Spleen (tissue), 11 donors: ENCODE measurements at regions not wholly inside any gene's neighbourhood (a gene's known extent, or its start where the extent isn't known, plus 50 kb on each side); places are given as distances from the start of the nearest gene placed in this dataset.

Experiments
- DNase-seq: peaks from one replicate; pipeline ENCODE4 v3.0.0-alpha.2; 2020
- H3K27ac ChIP-seq, 8 donors: fragments of 200-600 bp; sonication (generic) in 7 of 8; 1 replicate in 4 of 8; 2 replicates in 4 of 8; pipeline versions ENCODE4 v1.5.0 to v1.8.0; 2016 to 2021; ENCODE audit warnings: inconsistent platforms in 4 of 8, mild to moderate bottlenecking in 4 of 8, moderate library complexity in 1 of 8
- H3K27me3 ChIP-seq, 7 donors: fragments of 200-600 bp; sonication (generic) in 6 of 7; replicated peaks in 1 of 7; 1 replicate in 4 of 7; 2 replicates in 3 of 7; pipeline versions ENCODE4 v1.5.0 to v1.8.0; 2016 to 2021; ENCODE audit warnings: inconsistent platforms in 3 of 7, mild to moderate bottlenecking in 1 of 7
- H3K36me3 ChIP-seq, 6 donors: fragments of 200-600 bp; sonication (generic) in 5 of 6; 1 replicate in 4 of 6; 2 replicates in 2 of 6; pipeline versions ENCODE4 v1.5.0 to v1.8.0; 2016 to 2021; ENCODE audit warnings: inconsistent platforms in 2 of 6
- H3K4me1 ChIP-seq, 6 donors: fragments of 200-600 bp; sonication (generic) in 5 of 6; 1 replicate in 3 of 6; 2 replicates in 3 of 6; pipeline versions ENCODE4 v1.5.0 to v1.8.0; 2016 to 2021; ENCODE audit warnings: inconsistent platforms in 3 of 6
- H3K4me3 ChIP-seq, 8 donors: fragments of 200-600 bp; sonication (generic) in 7 of 8; 1 replicate in 4 of 8; 2 replicates in 4 of 8; pipeline versions ENCODE4 v1.5.0 to v1.8.0; 2016 to 2021; ENCODE audit warnings: inconsistent platforms in 4 of 8, mild to moderate bottlenecking in 4 of 8, moderate library complexity in 2 of 8
- H3K9me3 ChIP-seq, 8 donors: fragments of 200-600 bp; sonication (generic) in 7 of 8; 1 replicate in 4 of 8; 2 replicates in 4 of 8; pipeline versions ENCODE4 v1.5.0 to v1.8.0; 2016 to 2021; ENCODE audit warnings: inconsistent platforms in 4 of 8
- POLR2A ChIP-seq, 3 donors: fragments of 450-650 bp; IDR thresholded peaks; one replicate each; pipeline ENCODE4 v1.5.1; 2017; ENCODE audit warnings: antibody characterized with exemption in 3 of 3, mild to moderate bottlenecking in 1 of 3
- POLR2AphosphoS5 ChIP-seq, 3 donors: sonication (generic); formaldehyde crosslinking; IDR thresholded peaks; one replicate each; pipeline ENCODE4 v1.5.1; 2017; ENCODE audit warnings: antibody characterized with exemption in 3 of 3
- whole genome bisulfite sequencing, 5 donors: extraction: QIAGEN DNeasy Blood & Tissue Kit in 3 of 5; methylation state at CpG; one replicate each; pipeline versions ENCODE4 v1.1.5 to v1.1.7; 2013 to 2018; 5-methylcytosine and 5-hydroxymethylcytosine counted together
- intact Hi-C: fragments of 100-400 bp; cut with DNase I; formaldehyde crosslinking; loops from one replicate; pipeline ENCODE4 v1.15.0; 2023; ENCODE audit warnings: low total_unique reads
- TF ChIP-seq, protein P1 (sequence below), 11 experiments: fragments of 200-600 bp in 7 of 11; fragments of 450-650 bp in 4 of 11; sonication (generic) in 4 of 11; IDR thresholded peaks in 8 of 11; conservative IDR thresholded peaks in 3 of 11; 1 replicate in 7 of 11; 2 replicates in 4 of 11; pipeline versions ENCODE4 v1.4.0 to v1.8.0; 2016 to 2021; ENCODE audit warnings: antibody characterized with exemption in 11 of 11, inconsistent platforms in 4 of 11, mild to moderate bottlenecking in 1 of 11
- donor health status: healthy with polysubstance abuse.
- donor health status: DM: no; HTN: no; CAD: no; lungs with moderate emphysema.
- donor health status: DM: no; HTN: no; CAD: no.
- donor health status: Bipolar disorder and iron deficiency.
- donor health status: healthy.
- donor health status: DM: no; HTN: no; CAD: no.
- donor health status: DM: yes; HTN: yes; CAD: no.

GRCh38 chr4:16289897-16290554 lies 63.8 kb upstream of the TAPT1 start:
- peak overlapping the region in 4 of 8 donors; percentile 7 to 40 (median 10) for H3K4me3 ChIP-seq
- peaks cover 0 to 13% (median 5%) of the 10 kb centered on the region in 6 donors for H3K4me1 ChIP-seq
- H3K9me3 ChIP-seq, result peaks cover 0 to under 1% (median 0%) of the 10 kb centered on the region in 8 donors
- peaks cover 0 to 5% (median 0%) of the 10 kb centered on the region in 7 donors for H3K27me3 ChIP-seq
- WGBS, 5 donors, result 3 to 6% (median 4%) methylated on average over 4 of the region's 4 CpGs
- intact Hi-C loops, result loop anchor here (5.0 to 10.0 kb wide), 3 partner anchors 152 to 1155 kb away; no protein-coding TSS in a partner anchor
- no peaks in the 10 kb centered on the region for H3K36me3 ChIP-seq
- no peak for DNase-seq
- H3K27ac ChIP-seq, result peak overlapping the region in 7 of 8 donors; percentile 44 to 71 (median 57)
- TF ChIP-seq, protein P1, sequence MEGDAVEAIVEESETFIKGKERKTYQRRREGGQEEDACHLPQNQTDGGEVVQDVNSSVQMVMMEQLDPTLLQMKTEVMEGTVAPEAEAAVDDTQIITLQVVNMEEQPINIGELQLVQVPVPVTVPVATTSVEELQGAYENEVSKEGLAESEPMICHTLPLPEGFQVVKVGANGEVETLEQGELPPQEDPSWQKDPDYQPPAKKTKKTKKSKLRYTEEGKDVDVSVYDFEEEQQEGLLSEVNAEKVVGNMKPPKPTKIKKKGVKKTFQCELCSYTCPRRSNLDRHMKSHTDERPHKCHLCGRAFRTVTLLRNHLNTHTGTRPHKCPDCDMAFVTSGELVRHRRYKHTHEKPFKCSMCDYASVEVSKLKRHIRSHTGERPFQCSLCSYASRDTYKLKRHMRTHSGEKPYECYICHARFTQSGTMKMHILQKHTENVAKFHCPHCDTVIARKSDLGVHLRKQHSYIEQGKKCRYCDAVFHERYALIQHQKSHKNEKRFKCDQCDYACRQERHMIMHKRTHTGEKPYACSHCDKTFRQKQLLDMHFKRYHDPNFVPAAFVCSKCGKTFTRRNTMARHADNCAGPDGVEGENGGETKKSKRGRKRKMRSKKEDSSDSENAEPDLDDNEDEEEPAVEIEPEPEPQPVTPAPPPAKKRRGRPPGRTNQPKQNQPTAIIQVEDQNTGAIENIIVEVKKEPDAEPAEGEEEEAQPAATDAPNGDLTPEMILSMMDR (IDR thresholded peaks at IDR 0.05 in 8 of 11, conservative IDR thresholded peaks at IDR 0.05 in 3 of 11), result peak; percentile 35 to 73 (median 57)
- no peak for TF ChIP-seq POLR2AphosphoS5 (IDR thresholded peaks at IDR 0.05)

- Histone ChIP-seq H3K4me1 (no peaks in the 10 kb centered on the region), H3K4me3 (no peak overlapping the region), H3K27ac (no peak overlapping the region), H3K9me3 (peaks cover 0 to 21% (median 18%) of the 10 kb centered on the region in 8 donors), H3K36me3 (no peaks in the 10 kb centered on the region), H3K27me3 (peaks cover 0 to 5% (median 0%) of the 10 kb centered on the region in 7 donors)
- DNase-seq, result no peak
- intact Hi-C loops, result no loop called here
- WGBS, 5 donors, result 74 to 93% (median 79%) methylated on average over 3 of the region's 3 CpGs
- TF ChIP-seq POLR2A (IDR thresholded peaks at IDR 0.05) (no peak), POLR2AphosphoS5 (IDR thresholded peaks at IDR 0.05) (no peak)
- TF ChIP-seq, protein P1 (IDR thresholded peaks at IDR 0.05 in 8 of 11, conservative IDR thresholded peaks at IDR 0.05 in 3 of 11), result no peak
Observed at GRCh38 chr4:16284050-16284449, 57.8 kb upstream of the TAPT1 start.

GRCh38 chr4:16278178-16278577 lies 51.9 kb upstream of the TAPT1 start:
- 80 to 84% (median 81%) methylated on average over 1 of the region's 1 CpG for WGBS, 5 donors

More at GRCh38 chr4:16278178-16278577, 51.9 kb upstream of the TAPT1 start:
- no peaks in the 10 kb centered on the region for H3K4me1 ChIP-seq
- TF ChIP-seq POLR2A (IDR thresholded peaks at IDR 0.05), result no peak
- TF ChIP-seq, protein P1 (IDR thresholded peaks at IDR 0.05 in 8 of 11, conservative IDR thresholded peaks at IDR 0.05 in 3 of 11), result peak in 1 of 11 experiments; percentile 10
- TF ChIP-seq POLR2AphosphoS5 (IDR thresholded peaks at IDR 0.05), result no peak
- H3K4me3 ChIP-seq, result no peak overlapping the region
- peaks cover 0 to 33% (median 18%) of the 10 kb centered on the region in 8 donors for H3K9me3 ChIP-seq
- peaks cover 0 to 3% (median 0%) of the 10 kb centered on the region in 6 donors for H3K36me3 ChIP-seq
- H3K27ac ChIP-seq, result no peak overlapping the region
- intact Hi-C loops, result no loop called here
- no peaks in the 10 kb centered on the region for H3K27me3 ChIP-seq
- DNase-seq, result no peak
